Esophagus squamous epithelium (tissue), 4 donors: ENCODE measurements at regions not wholly inside any gene's neighbourhood (a gene's known extent, or its start where the extent isn't known, plus 50 kb on each side); places are given as distances from the start of the nearest gene placed in this dataset.

Experiments
- CTCF ChIP-seq, 6 experiments: fragments of 450-650 bp in 4 of 6; fragments of 200-600 bp in 2 of 6; sonication (generic) in 2 of 6; IDR thresholded peaks; one replicate each; pipeline ENCODE4 v1.5.1; 2016 to 2019; ENCODE audit warnings: antibody characterized with exemption in 6 of 6, mild to moderate bottlenecking in 4 of 6, moderate library complexity in 4 of 6
- POLR2A ChIP-seq, 4 donors: fragments of 450-650 bp; IDR thresholded peaks; one replicate each; pipeline ENCODE4 v1.6.1; 2017; ENCODE audit warnings: antibody characterized with exemption in 4 of 4, mild to moderate bottlenecking in 4 of 4, moderate library complexity in 3 of 4

DNA sequence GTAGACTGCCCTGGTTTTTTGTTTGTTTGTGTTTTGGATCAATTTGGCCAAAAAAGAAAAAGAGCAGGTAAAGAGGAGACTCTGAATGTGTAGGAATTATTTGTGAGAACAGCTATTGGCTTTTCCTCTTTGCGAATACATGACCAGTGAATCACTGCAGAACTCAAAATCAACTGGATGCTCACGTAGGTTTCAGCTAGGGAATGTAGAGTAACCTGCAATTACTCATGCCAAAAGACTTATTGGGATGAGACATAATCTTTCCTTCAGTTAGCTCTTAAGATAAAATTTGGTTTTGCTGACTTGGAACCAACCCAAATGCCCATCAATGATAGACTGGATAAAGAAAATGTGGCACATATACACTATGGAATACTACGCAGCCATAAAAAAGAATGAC, 348.0 kb downstream of the NPR3 start:
- TF ChIP-seq CTCF (IDR thresholded peaks at IDR 0.05) (no peak), POLR2A (IDR thresholded peaks at IDR 0.05) (no peak)
